SK-N-MC (cell line): ENCODE measurements at regions not wholly inside any gene's neighbourhood (a gene's known extent, or its start where the extent isn't known, plus 50 kb on each side); places are given as distances from the start of the nearest gene placed in this dataset.

ENCODE experiments used
- EZH2 ChIP-seq: fragments of 200-600 bp; sonication (generic); IDR thresholded peaks from one replicate; pipeline ENCODE4 v1.6.1; 2017; ENCODE audit warnings: antibody characterized with exemption
- POLR2AphosphoS5 ChIP-seq: IDR thresholded peaks from 2 replicates; pipeline ENCODE4 v1.6.1; 2012; ENCODE audit warnings: mild to moderate bottlenecking, low read depth, low read length, borderline replicate concordance

DNA sequence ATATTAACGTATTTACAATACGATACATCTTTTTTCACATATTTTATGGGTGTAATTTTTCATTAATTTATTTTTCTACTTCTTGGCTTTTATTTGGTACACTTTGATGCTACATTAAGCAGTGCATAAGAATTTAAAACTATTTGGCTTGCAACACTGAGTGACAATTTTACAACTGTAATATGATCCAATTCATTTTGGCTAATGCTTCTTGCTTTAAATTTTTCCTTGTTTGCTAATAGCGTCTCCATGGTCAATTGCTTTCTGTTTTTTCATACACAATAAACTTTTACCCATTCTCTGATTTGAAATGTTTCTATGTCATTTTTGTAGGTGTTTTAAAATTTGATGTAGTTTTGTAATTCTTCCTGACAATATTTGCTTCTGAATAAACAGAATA lies 773.2 kb downstream of the FAM181B start:
- TF ChIP-seq EZH2 (no peak), POLR2AphosphoS5 (no peak)
